HepG2 (cell line): ENCODE measurements at regions not wholly inside any gene's neighbourhood (a gene's known extent, or its start where the extent isn't known, plus 50 kb on each side); places are given as distances from the start of the nearest gene placed in this dataset.

Source experiments
- ATRX ChIP-seq: sonication (generic); formaldehyde crosslinking; IDR thresholded peaks from 2 replicates; pipeline ENCODE4 v1.4.0; 2020; ENCODE audit warnings: missing genetic modification reagents, borderline replicate concordance
- LCORL ChIP-seq, 2 experiments: fragments of 450-650 bp in 1 of 2; sonication (generic) in 1 of 2; formaldehyde crosslinking in 1 of 2; IDR thresholded peaks; 2 replicates each; pipeline versions ENCODE4 v1.5.0 to v1.6.1; 2017 to 2020; ENCODE audit warnings: antibody characterized with exemption in 1 of 2, missing genetic modification reagents in 1 of 2
- PAWR ChIP-seq: sonication (generic); formaldehyde crosslinking; IDR thresholded peaks from 2 replicates; pipeline ENCODE4 v1.4.0; 2020; ENCODE audit warnings: missing genetic modification reagents, mild to moderate bottlenecking, borderline replicate concordance
- SIN3B ChIP-seq: fragments of 150-350 bp; IDR thresholded peaks from 2 replicates; pipeline ENCODE4 v1.6.1; 2014; ENCODE audit warnings: low read length
- U2AF2 ChIP-seq: fragments of 200-400 bp; formaldehyde crosslinking; IDR thresholded peaks from 2 replicates; pipeline ENCODE4 v1.6.1; 2017; ENCODE audit warnings: low read depth, mild to moderate bottlenecking, low read length
- ZEB1 ChIP-seq: IDR thresholded peaks from 2 replicates; pipeline ENCODE4 v1.6.1; 2012; ENCODE audit warnings: mild to moderate bottlenecking, low read depth, inconsistent platforms; ENCODE audit not compliant: insufficient replicate concordance
- ZMYM4 ChIP-seq: sonication (generic); formaldehyde crosslinking; IDR thresholded peaks from 2 replicates; pipeline ENCODE4 v1.8.1; 2023; ENCODE audit warnings: mild to moderate bottlenecking, missing genetic modification reagents
- ZNF121 ChIP-seq: sonication (generic); formaldehyde crosslinking; IDR thresholded peaks from 2 replicates; pipeline ENCODE4 v1.5.0; 2020; ENCODE audit warnings: mild to moderate bottlenecking, missing genetic modification reagents
- TF ChIP-seq, protein P1 (sequence below): sonication (generic); formaldehyde crosslinking; IDR thresholded peaks from 2 replicates; pipeline ENCODE4 v1.4.0; 2020; ENCODE audit warnings: missing genetic modification reagents
- TF ChIP-seq, protein P2 (sequence below): sonication (generic); formaldehyde crosslinking; IDR thresholded peaks from 2 replicates; pipeline ENCODE4 v1.4.0; 2020; ENCODE audit warnings: low read depth, mild to moderate bottlenecking, missing genetic modification reagents
- TF ChIP-seq, protein P3 (sequence below): sonication (generic); formaldehyde crosslinking; IDR thresholded peaks from 2 replicates; pipeline ENCODE4 v1.5.0; 2020; ENCODE audit warnings: mild to moderate bottlenecking, missing genetic modification reagents, borderline replicate concordance
- TF ChIP-seq, protein P4 (sequence below): sonication (generic); formaldehyde crosslinking; IDR thresholded peaks from 2 replicates; pipeline ENCODE4 v1.4.0; 2020; ENCODE audit warnings: missing genetic modification reagents, borderline replicate concordance

DNA sequence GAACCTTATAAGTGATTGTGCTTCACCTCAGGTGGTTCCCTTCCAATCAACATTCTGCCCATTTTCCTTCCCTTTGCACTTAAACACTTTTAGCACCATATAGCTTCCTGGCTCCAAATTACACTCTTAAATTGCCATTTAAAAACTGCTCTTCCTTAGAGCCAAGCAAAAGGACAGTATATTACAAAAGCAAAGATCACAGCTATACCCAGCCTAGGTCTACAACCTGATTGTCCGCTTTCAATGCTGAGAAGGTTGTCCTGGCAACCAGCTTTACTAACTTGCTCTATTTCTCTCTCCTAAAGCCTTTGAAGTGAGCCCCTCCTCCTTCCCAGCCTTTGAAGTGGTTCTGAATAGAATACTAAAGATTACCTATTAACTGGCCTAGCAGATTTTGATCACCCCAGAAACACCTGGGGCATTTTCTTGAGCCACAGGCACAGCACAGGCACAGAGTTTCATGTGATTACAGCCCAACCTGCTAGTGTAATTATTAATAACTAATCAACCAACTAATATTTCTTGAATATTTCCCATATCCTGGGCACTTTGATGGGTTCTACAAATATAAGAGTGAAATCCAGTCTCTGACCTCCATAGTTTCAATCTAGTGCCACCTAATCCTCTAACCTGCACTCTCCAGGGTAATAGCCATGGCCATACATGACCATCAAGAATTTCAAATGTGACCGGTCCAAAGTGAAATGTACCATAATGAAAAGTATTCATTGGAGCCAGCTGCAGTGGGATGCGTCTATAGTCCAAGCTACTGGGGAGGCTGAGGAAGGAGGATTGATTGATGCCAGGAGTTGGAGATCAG, 63.6 kb upstream of the TRIM24 start (continued):
- no peak for TF ChIP-seq ZEB1
- TF ChIP-seq, protein P1, sequence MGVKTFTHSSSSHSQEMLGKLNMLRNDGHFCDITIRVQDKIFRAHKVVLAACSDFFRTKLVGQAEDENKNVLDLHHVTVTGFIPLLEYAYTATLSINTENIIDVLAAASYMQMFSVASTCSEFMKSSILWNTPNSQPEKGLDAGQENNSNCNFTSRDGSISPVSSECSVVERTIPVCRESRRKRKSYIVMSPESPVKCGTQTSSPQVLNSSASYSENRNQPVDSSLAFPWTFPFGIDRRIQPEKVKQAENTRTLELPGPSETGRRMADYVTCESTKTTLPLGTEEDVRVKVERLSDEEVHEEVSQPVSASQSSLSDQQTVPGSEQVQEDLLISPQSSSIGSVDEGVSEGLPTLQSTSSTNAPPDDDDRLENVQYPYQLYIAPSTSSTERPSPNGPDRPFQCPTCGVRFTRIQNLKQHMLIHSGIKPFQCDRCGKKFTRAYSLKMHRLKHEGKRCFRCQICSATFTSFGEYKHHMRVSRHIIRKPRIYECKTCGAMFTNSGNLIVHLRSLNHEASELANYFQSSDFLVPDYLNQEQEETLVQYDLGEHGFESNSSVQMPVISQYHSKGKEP, result no peak
- TF ChIP-seq, protein P2, sequence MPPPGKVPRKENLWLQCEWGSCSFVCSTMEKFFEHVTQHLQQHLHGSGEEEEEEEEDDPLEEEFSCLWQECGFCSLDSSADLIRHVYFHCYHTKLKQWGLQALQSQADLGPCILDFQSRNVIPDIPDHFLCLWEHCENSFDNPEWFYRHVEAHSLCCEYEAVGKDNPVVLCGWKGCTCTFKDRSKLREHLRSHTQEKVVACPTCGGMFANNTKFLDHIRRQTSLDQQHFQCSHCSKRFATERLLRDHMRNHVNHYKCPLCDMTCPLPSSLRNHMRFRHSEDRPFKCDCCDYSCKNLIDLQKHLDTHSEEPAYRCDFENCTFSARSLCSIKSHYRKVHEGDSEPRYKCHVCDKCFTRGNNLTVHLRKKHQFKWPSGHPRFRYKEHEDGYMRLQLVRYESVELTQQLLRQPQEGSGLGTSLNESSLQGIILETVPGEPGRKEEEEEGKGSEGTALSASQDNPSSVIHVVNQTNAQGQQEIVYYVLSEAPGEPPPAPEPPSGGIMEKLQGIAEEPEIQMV, result no peak
- TF ChIP-seq ATRX (CRISPR knock-in tag), result no peak
- no peak for TF ChIP-seq LCORL (IDR thresholded peaks at IDR 0.05)
- TF ChIP-seq LCORL (CRISPR knock-in tag; IDR thresholded peaks at IDR 0.05), result peak; percentile 74
- TF ChIP-seq, protein P3, sequence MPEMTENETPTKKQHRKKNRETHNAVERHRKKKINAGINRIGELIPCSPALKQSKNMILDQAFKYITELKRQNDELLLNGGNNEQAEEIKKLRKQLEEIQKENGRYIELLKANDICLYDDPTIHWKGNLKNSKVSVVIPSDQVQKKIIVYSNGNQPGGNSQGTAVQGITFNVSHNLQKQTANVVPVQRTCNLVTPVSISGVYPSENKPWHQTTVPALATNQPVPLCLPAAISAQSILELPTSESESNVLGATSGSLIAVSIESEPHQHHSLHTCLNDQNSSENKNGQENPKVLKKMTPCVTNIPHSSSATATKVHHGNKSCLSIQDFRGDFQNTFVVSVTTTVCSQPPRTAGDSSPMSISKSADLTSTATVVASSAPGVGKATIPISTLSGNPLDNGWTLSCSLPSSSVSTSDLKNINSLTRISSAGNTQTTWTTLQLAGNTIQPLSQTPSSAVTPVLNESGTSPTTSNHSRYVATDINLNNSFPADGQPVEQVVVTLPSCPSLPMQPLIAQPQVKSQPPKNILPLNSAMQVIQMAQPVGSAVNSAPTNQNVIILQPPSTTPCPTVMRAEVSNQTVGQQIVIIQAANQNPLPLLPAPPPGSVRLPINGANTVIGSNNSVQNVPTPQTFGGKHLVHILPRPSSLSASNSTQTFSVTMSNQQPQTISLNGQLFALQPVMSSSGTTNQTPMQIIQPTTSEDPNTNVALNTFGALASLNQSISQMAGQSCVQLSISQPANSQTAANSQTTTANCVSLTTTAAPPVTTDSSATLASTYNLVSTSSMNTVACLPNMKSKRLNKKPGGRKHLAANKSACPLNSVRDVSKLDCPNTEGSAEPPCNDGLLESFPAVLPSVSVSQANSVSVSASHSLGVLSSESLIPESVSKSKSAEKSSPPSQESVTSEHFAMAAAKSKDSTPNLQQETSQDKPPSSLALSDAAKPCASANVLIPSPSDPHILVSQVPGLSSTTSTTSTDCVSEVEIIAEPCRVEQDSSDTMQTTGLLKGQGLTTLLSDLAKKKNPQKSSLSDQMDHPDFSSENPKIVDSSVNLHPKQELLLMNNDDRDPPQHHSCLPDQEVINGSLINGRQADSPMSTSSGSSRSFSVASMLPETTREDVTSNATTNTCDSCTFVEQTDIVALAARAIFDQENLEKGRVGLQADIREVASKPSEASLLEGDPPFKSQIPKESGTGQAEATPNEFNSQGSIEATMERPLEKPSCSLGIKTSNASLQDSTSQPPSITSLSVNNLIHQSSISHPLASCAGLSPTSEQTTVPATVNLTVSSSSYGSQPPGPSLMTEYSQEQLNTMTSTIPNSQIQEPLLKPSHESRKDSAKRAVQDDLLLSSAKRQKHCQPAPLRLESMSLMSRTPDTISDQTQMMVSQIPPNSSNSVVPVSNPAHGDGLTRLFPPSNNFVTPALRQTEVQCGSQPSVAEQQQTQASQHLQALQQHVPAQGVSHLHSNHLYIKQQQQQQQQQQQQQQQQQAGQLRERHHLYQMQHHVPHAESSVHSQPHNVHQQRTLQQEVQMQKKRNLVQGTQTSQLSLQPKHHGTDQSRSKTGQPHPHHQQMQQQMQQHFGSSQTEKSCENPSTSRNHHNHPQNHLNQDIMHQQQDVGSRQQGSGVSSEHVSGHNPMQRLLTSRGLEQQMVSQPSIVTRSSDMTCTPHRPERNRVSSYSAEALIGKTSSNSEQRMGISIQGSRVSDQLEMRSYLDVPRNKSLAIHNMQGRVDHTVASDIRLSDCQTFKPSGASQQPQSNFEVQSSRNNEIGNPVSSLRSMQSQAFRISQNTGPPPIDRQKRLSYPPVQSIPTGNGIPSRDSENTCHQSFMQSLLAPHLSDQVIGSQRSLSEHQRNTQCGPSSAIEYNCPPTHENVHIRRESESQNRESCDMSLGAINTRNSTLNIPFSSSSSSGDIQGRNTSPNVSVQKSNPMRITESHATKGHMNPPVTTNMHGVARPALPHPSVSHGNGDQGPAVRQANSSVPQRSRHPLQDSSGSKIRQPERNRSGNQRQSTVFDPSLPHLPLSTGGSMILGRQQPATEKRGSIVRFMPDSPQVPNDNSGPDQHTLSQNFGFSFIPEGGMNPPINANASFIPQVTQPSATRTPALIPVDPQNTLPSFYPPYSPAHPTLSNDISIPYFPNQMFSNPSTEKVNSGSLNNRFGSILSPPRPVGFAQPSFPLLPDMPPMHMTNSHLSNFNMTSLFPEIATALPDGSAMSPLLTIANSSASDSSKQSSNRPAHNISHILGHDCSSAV (CRISPR knock-in tag), result no peak
- no peak for TF ChIP-seq SIN3B
- no peak for TF ChIP-seq ZNF121 (CRISPR knock-in tag)
- TF ChIP-seq, protein P4, sequence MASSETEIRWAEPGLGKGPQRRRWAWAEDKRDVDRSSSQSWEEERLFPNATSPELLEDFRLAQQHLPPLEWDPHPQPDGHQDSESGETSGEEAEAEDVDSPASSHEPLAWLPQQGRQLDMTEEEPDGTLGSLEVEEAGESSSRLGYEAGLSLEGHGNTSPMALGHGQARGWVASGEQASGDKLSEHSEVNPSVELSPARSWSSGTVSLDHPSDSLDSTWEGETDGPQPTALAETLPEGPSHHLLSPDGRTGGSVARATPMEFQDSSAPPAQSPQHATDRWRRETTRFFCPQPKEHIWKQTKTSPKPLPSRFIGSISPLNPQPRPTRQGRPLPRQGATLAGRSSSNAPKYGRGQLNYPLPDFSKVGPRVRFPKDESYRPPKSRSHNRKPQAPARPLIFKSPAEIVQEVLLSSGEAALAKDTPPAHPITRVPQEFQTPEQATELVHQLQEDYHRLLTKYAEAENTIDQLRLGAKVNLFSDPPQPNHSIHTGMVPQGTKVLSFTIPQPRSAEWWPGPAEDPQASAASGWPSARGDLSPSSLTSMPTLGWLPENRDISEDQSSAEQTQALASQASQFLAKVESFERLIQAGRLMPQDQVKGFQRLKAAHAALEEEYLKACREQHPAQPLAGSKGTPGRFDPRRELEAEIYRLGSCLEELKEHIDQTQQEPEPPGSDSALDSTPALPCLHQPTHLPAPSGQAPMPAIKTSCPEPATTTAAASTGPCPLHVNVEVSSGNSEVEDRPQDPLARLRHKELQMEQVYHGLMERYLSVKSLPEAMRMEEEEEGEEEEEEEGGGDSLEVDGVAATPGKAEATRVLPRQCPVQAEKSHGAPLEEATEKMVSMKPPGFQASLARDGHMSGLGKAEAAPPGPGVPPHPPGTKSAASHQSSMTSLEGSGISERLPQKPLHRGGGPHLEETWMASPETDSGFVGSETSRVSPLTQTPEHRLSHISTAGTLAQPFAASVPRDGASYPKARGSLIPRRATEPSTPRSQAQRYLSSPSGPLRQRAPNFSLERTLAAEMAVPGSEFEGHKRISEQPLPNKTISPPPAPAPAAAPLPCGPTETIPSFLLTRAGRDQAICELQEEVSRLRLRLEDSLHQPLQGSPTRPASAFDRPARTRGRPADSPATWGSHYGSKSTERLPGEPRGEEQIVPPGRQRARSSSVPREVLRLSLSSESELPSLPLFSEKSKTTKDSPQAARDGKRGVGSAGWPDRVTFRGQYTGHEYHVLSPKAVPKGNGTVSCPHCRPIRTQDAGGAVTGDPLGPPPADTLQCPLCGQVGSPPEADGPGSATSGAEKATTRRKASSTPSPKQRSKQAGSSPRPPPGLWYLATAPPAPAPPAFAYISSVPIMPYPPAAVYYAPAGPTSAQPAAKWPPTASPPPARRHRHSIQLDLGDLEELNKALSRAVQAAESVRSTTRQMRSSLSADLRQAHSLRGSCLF, result no peak
- TF ChIP-seq PAWR, result no peak
- TF ChIP-seq ZMYM4 (CRISPR knock-in tag), result peak; percentile 80
- TF ChIP-seq U2AF2, result no peak
